Gastrocnemius medialis (tissue), 4 donors: ENCODE measurements at regions not wholly inside any gene's neighbourhood (a gene's known extent, or its start where the extent isn't known, plus 50 kb on each side); places are given as distances from the start of the nearest gene placed in this dataset.

Experiments
- CTCF ChIP-seq, 5 experiments: fragments of 450-650 bp in 3 of 5; fragments of 200-600 bp in 2 of 5; sonication (generic) in 2 of 5; IDR thresholded peaks in 4 of 5; conservative IDR thresholded peaks in 1 of 5; 1 replicate in 4 of 5; 2 replicates in 1 of 5; pipeline ENCODE4 v1.5.1; 2016 to 2019; ENCODE audit warnings: antibody characterized with exemption in 5 of 5, mild to moderate bottlenecking in 3 of 5, moderate library complexity in 3 of 5
- POLR2A ChIP-seq, 2 donors: fragments of 450-650 bp; IDR thresholded peaks; one replicate each; pipeline ENCODE4 v1.6.1; 2017; ENCODE audit warnings: antibody characterized with exemption in 2 of 2, mild to moderate bottlenecking in 2 of 2, moderate library complexity in 2 of 2

GRCh38 chr6:6870921-6871320 lies 236.8 kb upstream of the RREB1 start:
- TF ChIP-seq CTCF (IDR thresholded peaks at IDR 0.05 in 4 of 5, conservative IDR thresholded peaks at IDR 0.05 in 1 of 5) (no peak), POLR2A (IDR thresholded peaks at IDR 0.05) (no peak)
